ENCODE measurements at regions not wholly inside any gene's neighbourhood (a gene's known extent, or its start where the extent isn't known, plus 50 kb on each side); places are given as distances from the start of the nearest gene placed in this dataset.

GRCh38 chr15:69657626-69658025 lies 205.0 kb downstream of the RPLP1 start:
- no peak overlapping the region for H3K4me3 ChIP-seq (ENCODE audit: low read length)
- H3K27me3 Mint-ChIP-seq (ENCODE audit: insufficient read depth): peaks cover 38% of the 10 kb centered on the region
- WGBS, 2 experiments (ENCODE audit: insufficient coverage in 1 of 2, insufficient read length in 1 of 2): 88 to 90% methylated on average over 5 to 6 of the region's 6 CpGs

GRCh38 chr15:69658411-69658945 lies 205.9 kb downstream of the RPLP1 start:
- no peak for DNase-seq
- H3K36me3 Mint-ChIP-seq (ENCODE audit: low read depth): no peaks in the 10 kb centered on the region
- Histone ChIP-seq H3K27me3 (ENCODE audit: control insufficient read depth, insufficient read depth, low read length, poor library complexity, severe bottlenecking) (peaks cover 34% of the 10 kb centered on the region), H3K9ac (ENCODE audit: extremely low read depth, low read length, poor library complexity, severe bottlenecking) (no peak overlapping the region), H3K36me3 (ENCODE audit: control insufficient read depth, insufficient read depth, low read length) (no peaks in the 10 kb centered on the region), H3K27ac (ENCODE audit: low read depth, low read length) (no peak overlapping the region), H3K4me3 (ENCODE audit: low read length) (no peak overlapping the region), H3K9me3 (ENCODE audit: control insufficient read depth, low read length) (no peaks in the 10 kb centered on the region), H3K4me1 (ENCODE audit: control insufficient read depth, insufficient read depth, low read length) (no peaks in the 10 kb centered on the region)
- H3K27ac Mint-ChIP-seq: no peak overlapping the region
- no peak for TF ChIP-seq CTCF (conservative IDR thresholded peaks at IDR 0.05)
- no peaks in the 10 kb centered on the region for H3K4me1 Mint-ChIP-seq
- no peaks in the 10 kb centered on the region for H3K9me3 Mint-ChIP-seq
- 88 to 100% methylated on average over 8 of the region's 8 CpGs for WGBS, 2 experiments (ENCODE audit: insufficient coverage in 1 of 2, insufficient read length in 1 of 2)
- no peak overlapping the region for H3K4me3 Mint-ChIP-seq
- peaks cover 39% of the 10 kb centered on the region for H3K27me3 Mint-ChIP-seq (ENCODE audit: insufficient read depth)

More at GRCh38 chr15:69657626-69658025, 205.0 kb downstream of the RPLP1 start:
- no peak for DNase-seq
- Histone ChIP-seq H3K27ac (ENCODE audit: low read depth, low read length) (no peak overlapping the region), H3K4me1 (ENCODE audit: control insufficient read depth, insufficient read depth, low read length) (no peaks in the 10 kb centered on the region), H3K36me3 (ENCODE audit: control insufficient read depth, insufficient read depth, low read length) (no peaks in the 10 kb centered on the region), H3K27me3 (ENCODE audit: control insufficient read depth, insufficient read depth, low read length, poor library complexity, severe bottlenecking) (peaks cover 34% of the 10 kb centered on the region), H3K9me3 (ENCODE audit: control insufficient read depth, low read length) (no peaks in the 10 kb centered on the region), H3K9ac (ENCODE audit: extremely low read depth, low read length, poor library complexity, severe bottlenecking) (no peak overlapping the region)
- Mint-ChIP-seq H3K4me3 (no peak overlapping the region), H3K27ac (no peak overlapping the region), H3K9me3 (no peaks in the 10 kb centered on the region), H3K4me1 (no peaks in the 10 kb centered on the region), H3K36me3 (ENCODE audit: low read depth) (no peaks in the 10 kb centered on the region)
- no peak for TF ChIP-seq CTCF (conservative IDR thresholded peaks at IDR 0.05)

GRCh38 chr15:69659454-69660050 lies 206.9 kb downstream of the RPLP1 start:
- H3K27me3 ChIP-seq (ENCODE audit: control insufficient read depth, insufficient read depth, low read length, poor library complexity, severe bottlenecking): peaks cover 33% of the 10 kb centered on the region
- no peak overlapping the region for H3K9ac ChIP-seq (ENCODE audit: extremely low read depth, low read length, poor library complexity, severe bottlenecking)
- TF ChIP-seq CTCF (conservative IDR thresholded peaks at IDR 0.05): no peak
- no peaks in the 10 kb centered on the region for H3K9me3 Mint-ChIP-seq
- no peak overlapping the region for H3K27ac Mint-ChIP-seq
- no peaks in the 10 kb centered on the region for H3K36me3 Mint-ChIP-seq (ENCODE audit: low read depth)
- no peak overlapping the region for H3K4me3 ChIP-seq (ENCODE audit: low read length)
- peaks cover 31% of the 10 kb centered on the region for H3K27me3 Mint-ChIP-seq (ENCODE audit: insufficient read depth)
- no peak overlapping the region for H3K27ac ChIP-seq (ENCODE audit: low read depth, low read length)
- H3K9me3 ChIP-seq (ENCODE audit: control insufficient read depth, low read length): no peaks in the 10 kb centered on the region
- WGBS, 2 experiments (ENCODE audit: insufficient coverage in 1 of 2, insufficient read length in 1 of 2): 92% methylated on average over 4 to 5 of the region's 5 CpGs
- H3K4me1 ChIP-seq (ENCODE audit: control insufficient read depth, insufficient read depth, low read length): no peaks in the 10 kb centered on the region
- H3K36me3 ChIP-seq (ENCODE audit: control insufficient read depth, insufficient read depth, low read length): no peaks in the 10 kb centered on the region
- no peak for DNase-seq
- no peak overlapping the region for H3K4me3 Mint-ChIP-seq
- no peaks in the 10 kb centered on the region for H3K4me1 Mint-ChIP-seq

All from endodermal cell (in vitro differentiated cells).